Suprapubic skin (tissue), 4 donors: ENCODE measurements at regions not wholly inside any gene's neighbourhood (a gene's known extent, or its start where the extent isn't known, plus 50 kb on each side); places are given as distances from the start of the nearest gene placed in this dataset.

ENCODE experiments used
- EP300 ChIP-seq: sonication (generic); formaldehyde crosslinking; IDR thresholded peaks from one replicate; pipeline ENCODE4 v1.6.1; 2017; ENCODE audit warnings: antibody characterized with exemption
- POLR2AphosphoS5 ChIP-seq, 3 donors: sonication (generic); formaldehyde crosslinking; IDR thresholded peaks; one replicate each; pipeline ENCODE4 v1.6.1; 2017; ENCODE audit warnings: antibody characterized with exemption in 3 of 3

GRCh38 chr4:154018659-154019058, 229.8 kb upstream of the SFRP2 start:
- TF ChIP-seq EP300, result no peak
- no peak for TF ChIP-seq POLR2AphosphoS5 (IDR thresholded peaks at IDR 0.05)
